ENCODE measurements at regions not wholly inside any gene's neighbourhood (a gene's known extent, or its start where the extent isn't known, plus 50 kb on each side); places are given as distances from the start of the nearest gene placed in this dataset.

DNA sequence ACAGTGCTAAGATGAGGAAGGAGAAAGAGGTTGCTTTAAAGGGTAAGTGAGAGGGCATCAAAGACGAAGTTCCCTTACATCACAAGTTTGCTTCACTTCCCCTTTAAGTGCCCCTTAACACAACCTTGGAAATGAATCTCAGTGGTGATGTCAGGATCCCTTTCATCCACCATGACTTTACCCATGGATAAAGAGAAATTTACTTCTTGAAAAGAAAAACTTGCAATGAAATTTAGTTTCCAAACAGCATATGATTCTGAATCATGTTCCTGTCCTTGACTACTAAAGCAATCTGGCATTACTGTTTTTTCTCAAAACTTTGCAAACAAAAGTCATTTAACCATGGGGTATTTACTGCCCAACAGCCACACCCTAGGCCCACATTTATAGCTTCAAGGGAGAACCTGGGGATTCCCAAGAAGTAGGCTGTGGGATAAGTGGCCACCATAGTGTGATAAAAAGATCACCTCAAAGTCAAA, 135.9 kb downstream of the ITGB8 start:
- TF ChIP-seq POLR2A (IDR thresholded peaks at IDR 0.05) = no peak
- TF ChIP-seq, protein P1, sequence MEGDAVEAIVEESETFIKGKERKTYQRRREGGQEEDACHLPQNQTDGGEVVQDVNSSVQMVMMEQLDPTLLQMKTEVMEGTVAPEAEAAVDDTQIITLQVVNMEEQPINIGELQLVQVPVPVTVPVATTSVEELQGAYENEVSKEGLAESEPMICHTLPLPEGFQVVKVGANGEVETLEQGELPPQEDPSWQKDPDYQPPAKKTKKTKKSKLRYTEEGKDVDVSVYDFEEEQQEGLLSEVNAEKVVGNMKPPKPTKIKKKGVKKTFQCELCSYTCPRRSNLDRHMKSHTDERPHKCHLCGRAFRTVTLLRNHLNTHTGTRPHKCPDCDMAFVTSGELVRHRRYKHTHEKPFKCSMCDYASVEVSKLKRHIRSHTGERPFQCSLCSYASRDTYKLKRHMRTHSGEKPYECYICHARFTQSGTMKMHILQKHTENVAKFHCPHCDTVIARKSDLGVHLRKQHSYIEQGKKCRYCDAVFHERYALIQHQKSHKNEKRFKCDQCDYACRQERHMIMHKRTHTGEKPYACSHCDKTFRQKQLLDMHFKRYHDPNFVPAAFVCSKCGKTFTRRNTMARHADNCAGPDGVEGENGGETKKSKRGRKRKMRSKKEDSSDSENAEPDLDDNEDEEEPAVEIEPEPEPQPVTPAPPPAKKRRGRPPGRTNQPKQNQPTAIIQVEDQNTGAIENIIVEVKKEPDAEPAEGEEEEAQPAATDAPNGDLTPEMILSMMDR (IDR thresholded peaks at IDR 0.05) = no peak

DNA sequence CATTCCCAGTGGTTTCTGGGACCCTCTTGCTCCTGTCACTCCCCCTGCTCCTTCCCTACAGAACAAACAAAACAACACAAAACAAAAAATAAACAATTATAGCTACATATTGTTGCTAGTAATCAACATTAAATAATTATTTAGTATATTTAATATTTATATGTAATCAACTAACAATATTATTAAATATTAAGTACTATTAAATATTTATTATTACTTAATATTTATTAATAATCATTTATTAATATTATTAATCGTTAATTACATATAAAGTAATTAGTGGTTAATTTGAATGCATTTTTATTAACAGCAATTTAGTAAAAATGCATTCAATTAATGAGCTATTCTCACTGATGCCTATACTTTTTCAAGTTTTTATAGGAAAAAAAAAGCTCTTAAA, 139.4 kb downstream of the ITGB8 start:
- intact Hi-C loops (cut with DNase I; ENCODE audit: low total_unique reads) = no loop called here
- Histone ChIP-seq H3K4me1 (peaks cover 13% of the 10 kb centered on the region), H3K27me3 (no peaks in the 10 kb centered on the region), H3K27ac (no peak overlapping the region), H3K9me3 (no peaks in the 10 kb centered on the region), H3K36me3 (ENCODE audit: low read depth, missing control alignments) (no peaks in the 10 kb centered on the region), H3K4me3 (no peak overlapping the region)
- TF ChIP-seq POLR2A (IDR thresholded peaks at IDR 0.05) = no peak
- TF ChIP-seq, protein P1 (IDR thresholded peaks at IDR 0.05) = no peak
- WGBS, 2 donors = 50 to 67% methylated on average over 1 of the region's 1 CpG
- DNase-seq = no peak

More for the DNA sequence above, 135.9 kb downstream of the ITGB8 start:
- Histone ChIP-seq H3K36me3 (ENCODE audit: low read depth, missing control alignments) (no peaks in the 10 kb centered on the region), H3K9me3 (no peaks in the 10 kb centered on the region), H3K4me1 (no peaks in the 10 kb centered on the region), H3K27me3 (no peaks in the 10 kb centered on the region), H3K4me3 (no peak overlapping the region), H3K27ac (no peak overlapping the region)
- WGBS, 2 donors = 83 to 96% methylated on average over 1 of the region's 1 CpG
- intact Hi-C loops (cut with DNase I; ENCODE audit: low total_unique reads) = no loop called here
- no peak for DNase-seq

DNA sequence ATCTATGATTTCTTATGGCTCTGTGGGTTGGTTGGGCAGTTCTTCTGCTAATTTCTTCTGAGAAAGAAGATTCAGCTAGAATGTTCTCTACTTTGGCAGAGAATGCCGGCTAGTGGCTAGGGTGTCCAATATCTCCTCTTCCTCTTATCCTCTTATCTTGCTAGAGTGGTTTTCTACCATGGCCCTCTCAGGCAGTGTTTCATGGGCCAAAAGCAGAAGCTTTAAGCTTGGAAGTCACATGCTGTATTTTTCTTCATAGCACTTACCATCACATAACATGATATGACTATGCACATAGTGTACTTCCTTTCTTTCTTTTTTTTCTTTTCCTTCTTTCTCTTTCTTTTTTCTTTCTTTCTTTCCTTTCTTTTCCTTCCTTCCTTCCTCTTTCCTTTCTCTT, 140.0 kb downstream of the ITGB8 start:
- no peaks in the 10 kb centered on the region for H3K36me3 ChIP-seq (ENCODE audit: low read depth, missing control alignments)
- no peak overlapping the region for H3K4me3 ChIP-seq
- H3K4me1 ChIP-seq = peaks cover 13% of the 10 kb centered on the region
- H3K9me3 ChIP-seq = no peaks in the 10 kb centered on the region
- no peaks in the 10 kb centered on the region for H3K27me3 ChIP-seq
- 29 to 30% methylated on average over 1 of the region's 1 CpG for WGBS, 2 donors
- TF ChIP-seq, protein P1 (IDR thresholded peaks at IDR 0.05) = no peak
- no peak for TF ChIP-seq POLR2A (IDR thresholded peaks at IDR 0.05)
- no peak for DNase-seq
- intact Hi-C loops (cut with DNase I; ENCODE audit: low total_unique reads) = no loop called here
- no peak overlapping the region for H3K27ac ChIP-seq

DNA sequence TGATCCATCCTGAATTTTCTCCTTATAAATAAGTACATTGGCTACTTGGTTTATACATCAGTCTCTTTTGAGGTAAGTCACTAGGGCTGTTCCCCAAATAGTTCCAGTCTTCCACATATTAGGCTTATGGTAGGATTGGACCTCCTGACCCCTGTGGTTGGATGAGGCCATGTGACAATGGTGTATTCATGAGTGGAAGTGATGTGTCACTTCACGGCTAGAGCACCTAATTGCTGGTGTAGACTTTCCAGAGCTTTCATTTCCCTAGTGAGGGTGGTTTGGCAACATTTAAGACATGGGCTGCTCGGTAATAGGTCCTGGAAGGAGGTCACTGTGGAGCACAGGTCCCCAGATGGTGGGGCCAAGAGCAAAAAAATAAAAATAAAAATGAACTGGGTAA, 141.2 kb upstream of the ABCB5 start:
- DNase-seq = no peak
- TF ChIP-seq, protein P1 (IDR thresholded peaks at IDR 0.05) = no peak
- Histone ChIP-seq H3K27ac (no peak overlapping the region), H3K27me3 (no peaks in the 10 kb centered on the region), H3K4me3 (no peak overlapping the region), H3K36me3 (ENCODE audit: low read depth, missing control alignments) (no peaks in the 10 kb centered on the region), H3K4me1 (peaks cover 13% of the 10 kb centered on the region), H3K9me3 (no peaks in the 10 kb centered on the region)
- intact Hi-C loops (cut with DNase I; ENCODE audit: low total_unique reads) = no loop called here
- 33 to 41% methylated on average over 2 of the region's 2 CpGs for WGBS, 2 donors

DNA sequence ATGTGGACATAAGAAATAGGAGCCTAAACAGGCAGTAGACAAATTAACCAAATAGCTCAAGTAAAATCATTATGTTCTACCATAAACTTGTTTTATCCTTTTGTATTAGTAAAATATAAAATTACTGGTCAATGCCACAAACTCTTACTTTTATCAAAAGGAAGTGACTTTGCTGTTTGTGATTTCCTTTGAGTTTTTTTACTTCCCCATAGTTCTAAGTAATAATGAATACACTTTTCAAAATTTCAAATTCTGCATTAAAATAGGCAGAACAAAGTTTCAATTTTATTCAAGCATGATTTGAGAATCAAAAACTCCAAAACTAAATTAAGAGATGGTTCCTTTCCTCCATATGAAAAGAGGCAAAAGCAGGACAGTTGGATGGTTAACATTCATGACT, 139.7 kb upstream of the ABCB5 start:
- no peaks in the 10 kb centered on the region for H3K9me3 ChIP-seq
- H3K4me1 ChIP-seq = peaks cover 13% of the 10 kb centered on the region
- H3K27me3 ChIP-seq = no peaks in the 10 kb centered on the region
- no peaks in the 10 kb centered on the region for H3K36me3 ChIP-seq (ENCODE audit: low read depth, missing control alignments)
- TF ChIP-seq POLR2A (IDR thresholded peaks at IDR 0.05) = no peak
- TF ChIP-seq, protein P1 (IDR thresholded peaks at IDR 0.05) = no peak
- no peak for DNase-seq
- H3K4me3 ChIP-seq = no peak overlapping the region
- intact Hi-C loops (cut with DNase I; ENCODE audit: low total_unique reads) = no loop called here
- H3K27ac ChIP-seq = no peak overlapping the region
